H1 (cell line): ENCODE measurements at regions not wholly inside any gene's neighbourhood (a gene's known extent, or its start where the extent isn't known, plus 50 kb on each side); places are given as distances from the start of the nearest gene placed in this dataset.

Experiments
- CTCF ChIA-PET: fragments of 300-600 bp; sonication (Branson Sonifier 250); formaldehyde crosslinking; loops from one replicate; lab custom pipeline; 2021; ENCODE audit not compliant: partially characterized antibody; lab: Charles Lee
- POLR2A ChIA-PET: fragments of 300-600 bp; sonication (Branson Sonifier 250); formaldehyde crosslinking; loops from one replicate; lab custom pipeline; 2021; ENCODE audit warnings: inconsistent platforms; ENCODE audit not compliant: partially characterized antibody; lab: Charles Lee
- DNase-seq, 2 experiments: peaks; one replicate each; pipeline versions ENCODE4 v3.0.0 to v3.0.0-alpha.2; 2010 to 2022; ENCODE audit warnings: low spot score in 2 of 2, low read depth in 1 of 2, mixed read lengths in 1 of 2
- FAIRE-seq: peaks from 2 replicates; lab custom pipeline; 2011; peaks lifted over from hg19 to GRCh38; lab: Jason Lieb, UNC
- H2AFZ ChIP-seq: 2 replicates; pipeline ENCODE4 v1.8.1; 2012; ENCODE audit warnings: low read length, inconsistent platforms
- H2AK5ac ChIP-seq: 2 replicates; pipeline ENCODE4 v1.6.1; 2013; ENCODE audit warnings: low read depth, low read length
- H2BK120ac ChIP-seq: replicated peaks from 2 replicates; pipeline ENCODE3; 2013; ENCODE audit warnings: low read depth, low read length, inconsistent platforms
- H2BK12ac ChIP-seq: 2 replicates; pipeline ENCODE4 v1.6.1; 2013; ENCODE audit warnings: low read depth, low read length
- H2BK15ac ChIP-seq: 2 replicates; pipeline ENCODE4 v1.6.1; 2013; ENCODE audit warnings: low read length
- H2BK20ac ChIP-seq: 2 replicates; pipeline ENCODE4 v1.6.1; 2013; ENCODE audit warnings: low read length
- H2BK5ac ChIP-seq: 2 replicates; pipeline ENCODE4 v1.6.1; 2013; ENCODE audit warnings: low read depth, low read length
- H3K14ac ChIP-seq: 2 replicates; pipeline ENCODE4 v1.6.1; 2013; ENCODE audit warnings: inconsistent platforms; ENCODE audit not compliant: insufficient read length
- H3K18ac ChIP-seq: 2 replicates; pipeline ENCODE4 v1.6.1; 2013; ENCODE audit warnings: low read length; ENCODE audit errors: extremely low read depth
- H3K23ac ChIP-seq: 2 replicates; pipeline ENCODE4 v1.6.1; 2013; ENCODE audit warnings: inconsistent platforms; ENCODE audit not compliant: insufficient read length
- H3K23me2 ChIP-seq: 2 replicates; pipeline ENCODE4 v1.6.1; 2013; ENCODE audit warnings: low read depth, low read length
- H3K27ac ChIP-seq: 2 replicates; pipeline ENCODE4 v1.6.1; 2011; ENCODE audit warnings: low read depth, low read length, inconsistent platforms
- H3K27me3 ChIP-seq, 4 experiments: replicated peaks in 1 of 4; 1 replicate in 1 of 4; 2 replicates in 3 of 4; pipeline versions ENCODE4 v1.6.1 to v1.8.1; 2011 to 2013; ENCODE audit warnings: low read length in 3 of 4, mild to moderate bottlenecking in 3 of 4, inconsistent platforms in 2 of 4, mixed read lengths in 2 of 4, moderate library complexity in 1 of 4; ENCODE audit not compliant: control insufficient read depth in 3 of 4, insufficient read depth in 3 of 4; ENCODE audit errors: extremely low read depth in 1 of 4
- H3K36me3 ChIP-seq, 4 experiments: 2 replicates each; pipeline versions ENCODE4 v1.6.1 to v1.8.1; 2011 to 2013; ENCODE audit warnings: mild to moderate bottlenecking in 4 of 4, low read length in 3 of 4, moderate library complexity in 2 of 4, control low read depth in 1 of 4, inconsistent platforms in 1 of 4; ENCODE audit not compliant: insufficient read depth in 4 of 4, control insufficient read depth in 2 of 4
- H3K4ac ChIP-seq: replicated peaks from 2 replicates; pipeline ENCODE3; 2013; ENCODE audit warnings: low read length, low read depth, mixed read lengths, inconsistent platforms; ENCODE audit not compliant: insufficient read length
- H3K4me1 ChIP-seq, 4 experiments: replicated peaks in 1 of 4; 1 replicate in 1 of 4; 2 replicates in 3 of 4; pipeline versions ENCODE4 v1.6.1 to v1.8.1; 2011 to 2013; ENCODE audit warnings: low read length in 3 of 4, inconsistent platforms in 2 of 4, mixed read lengths in 1 of 4; ENCODE audit not compliant: insufficient read depth in 4 of 4, control insufficient read depth in 3 of 4
- H3K4me2 ChIP-seq, 2 experiments: 2 replicates each; pipeline versions ENCODE4 v1.6.1 to v1.8.1; 2011 to 2013; ENCODE audit warnings: low read depth in 2 of 2, low read length in 2 of 2, control low read depth in 1 of 2, inconsistent platforms in 1 of 2, mild to moderate bottlenecking in 1 of 2; ENCODE audit not compliant: insufficient read depth in 1 of 2
- H3K4me3 ChIP-seq, 4 experiments: fragments of 200-600, 300-600 bp in 1 of 4; sonication (generic), shearing (Covaris generic), sonication (Bioruptor Twin) in 1 of 4; 2 replicates each; pipeline versions ENCODE4 v1.5.1 to v1.8.1; 2011 to 2016; ENCODE audit warnings: low read length in 4 of 4, low read depth in 3 of 4, control low read depth in 2 of 4, inconsistent platforms in 2 of 4, mild to moderate bottlenecking in 2 of 4, mixed read lengths in 1 of 4, moderate library complexity in 1 of 4; ENCODE audit not compliant: insufficient read depth in 2 of 4; ENCODE audit errors: extremely low read depth in 1 of 4
- H3K56ac ChIP-seq: replicated peaks from 2 replicates; pipeline ENCODE3; 2013; ENCODE audit warnings: low read depth, mild to moderate bottlenecking, mixed read lengths, low read length, inconsistent platforms; ENCODE audit not compliant: insufficient read length
- H3K79me1 ChIP-seq: 2 replicates; pipeline ENCODE4 v1.6.1; 2013; ENCODE audit warnings: low read depth, low read length, control low read depth
- H3K79me2 ChIP-seq, 2 experiments: 2 replicates each; pipeline versions ENCODE4 v1.6.1 to v1.8.1; 2012 to 2013; ENCODE audit warnings: low read length in 2 of 2, mild to moderate bottlenecking in 2 of 2, inconsistent platforms in 1 of 2; ENCODE audit not compliant: insufficient read depth in 2 of 2, control insufficient read depth in 1 of 2
- H3K9ac ChIP-seq, 4 experiments: replicated peaks in 1 of 4; 1 replicate in 1 of 4; 2 replicates in 3 of 4; pipeline versions ENCODE4 v1.6.1 to v1.8.1; 2011 to 2013; ENCODE audit warnings: low read depth in 3 of 4, low read length in 3 of 4, control low read depth in 2 of 4, mild to moderate bottlenecking in 2 of 4, moderate library complexity in 2 of 4, inconsistent platforms in 1 of 4; ENCODE audit errors: extremely low read depth in 1 of 4
- H3K9me3 ChIP-seq, 2 experiments: 2 replicates each; pipeline versions ENCODE4 v1.6.1 to v1.8.1; 2012 to 2013; ENCODE audit warnings: mild to moderate bottlenecking in 2 of 2, moderate library complexity in 2 of 2, control low read depth in 1 of 2, inconsistent platforms in 1 of 2, low read depth in 1 of 2, low read length in 1 of 2, mixed read lengths in 1 of 2; ENCODE audit not compliant: insufficient read depth in 2 of 2
- H4K20me1 ChIP-seq, 2 experiments: replicated peaks in 1 of 2; 2 replicates each; pipeline versions ENCODE3 to v1.8.1; 2011 to 2013; ENCODE audit warnings: inconsistent platforms in 2 of 2, low read length in 2 of 2, mild to moderate bottlenecking in 1 of 2; ENCODE audit not compliant: insufficient read depth in 2 of 2, control insufficient read depth in 1 of 2
- H4K5ac ChIP-seq: 2 replicates; pipeline ENCODE4 v1.6.1; 2013; ENCODE audit warnings: low read length, low read depth, mixed read lengths, inconsistent platforms; ENCODE audit not compliant: insufficient read length
- H4K8ac ChIP-seq: 2 replicates; pipeline ENCODE4 v1.8.0; 2013; ENCODE audit warnings: mild to moderate bottlenecking, moderate library complexity, low read length, inconsistent platforms; ENCODE audit not compliant: insufficient read depth; ENCODE audit errors: extremely low read depth
- H4K91ac ChIP-seq: replicated peaks from 2 replicates; pipeline ENCODE3; 2013; ENCODE audit warnings: low read length, mixed read lengths, inconsistent platforms; ENCODE audit not compliant: insufficient read length
- BCL11A ChIP-seq, 2 experiments: IDR thresholded peaks; one replicate each; pipeline ENCODE4 v1.6.1; 2011; ENCODE audit warnings: low read depth in 2 of 2, low read length in 2 of 2, mild to moderate bottlenecking in 2 of 2
- BRCA1 ChIP-seq: IDR thresholded peaks from 2 replicates; pipeline ENCODE4 v1.6.1; 2012; ENCODE audit warnings: low read depth, low read length, improper control_type of control experiment
- CREB1 ChIP-seq: IDR thresholded peaks from 2 replicates; pipeline ENCODE4 v1.6.1; 2012; ENCODE audit warnings: inconsistent platforms
- CTCF ChIP-seq, 3 experiments: IDR thresholded peaks; 1 replicate in 2 of 3; 2 replicates in 1 of 3; pipeline versions ENCODE4 v1.5.1 to v1.6.1; 2011; ENCODE audit warnings: low read length in 3 of 3, mild to moderate bottlenecking in 3 of 3, inconsistent platforms in 2 of 3, low read depth in 1 of 3, moderate library complexity in 1 of 3; ENCODE audit not compliant: insufficient read depth in 1 of 3; ENCODE audit errors: control extremely low read depth in 1 of 3
- EGR1 ChIP-seq: IDR thresholded peaks from 2 replicates; pipeline ENCODE4 v1.6.1; 2011; ENCODE audit warnings: low read depth, low read length, borderline replicate concordance
- EZH2 ChIP-seq: fragments of 200-600 bp; sonication (generic); IDR thresholded peaks from 2 replicates; pipeline ENCODE4 v1.7.1; 2012; ENCODE audit warnings: low read depth, mild to moderate bottlenecking, moderate library complexity, low read length, inconsistent platforms; ENCODE audit not compliant: severe bottlenecking
- HDAC2 ChIP-seq, 2 experiments: fragments of 300-600 bp in 1 of 2; sonication (generic) in 1 of 2; IDR thresholded peaks; 2 replicates each; pipeline ENCODE4 v1.6.1; 2011 to 2012; ENCODE audit warnings: low read depth in 2 of 2, low read length in 2 of 2, mild to moderate bottlenecking in 2 of 2, moderate library complexity in 2 of 2, borderline replicate concordance in 1 of 2, inconsistent platforms in 1 of 2
- JUN ChIP-seq: IDR thresholded peaks from 2 replicates; pipeline ENCODE4 v1.6.1; 2011; ENCODE audit warnings: low read depth, mild to moderate bottlenecking, improper control_type of control experiment, low read length
- JUND ChIP-seq: IDR thresholded peaks from 2 replicates; pipeline ENCODE4 v1.6.1; 2011; ENCODE audit warnings: mild to moderate bottlenecking, improper control_type of control experiment, low read length
- RAD21 ChIP-seq, 2 experiments: IDR thresholded peaks in 1 of 2; conservative IDR thresholded peaks in 1 of 2; 2 replicates each; pipeline ENCODE4 v1.6.1; 2011; ENCODE audit warnings: low read depth in 2 of 2, low read length in 2 of 2, improper control_type of control experiment in 1 of 2, inconsistent platforms in 1 of 2, mild to moderate bottlenecking in 1 of 2, moderate library complexity in 1 of 2
- TAF1 ChIP-seq: IDR thresholded peaks from 2 replicates; pipeline ENCODE4 v1.6.1; 2011; ENCODE audit warnings: mild to moderate bottlenecking, low read depth, low read length
- TAF7 ChIP-seq: optimal IDR thresholded peaks from 2 replicates; pipeline ENCODE3; 2011; ENCODE audit warnings: low read depth, mild to moderate bottlenecking, inconsistent platforms, low read length, moderate library complexity, borderline replicate concordance
- WGBS, 2 experiments: shearing (Covaris generic) in 1 of 2; methylation state at CpG; one replicate each; pipeline versions ENCODE4 v1.1.6 to v1.1.7; 2013 to 2015; ENCODE audit warnings: low lambda C conversion rate in 2 of 2, mixed read lengths in 2 of 2, inconsistent platforms in 1 of 2, low coverage in 1 of 2, missing lambda C conversion rate in 1 of 2; ENCODE audit not compliant: insufficient replicate concordance in 2 of 2, insufficient coverage in 1 of 2, insufficient read length in 1 of 2; ENCODE audit errors: extremely low coverage in 1 of 2, missing lambda C conversion rate in 1 of 2; 5-methylcytosine and 5-hydroxymethylcytosine counted together

GRCh38 chr7:130803127-130803526 is 69.1 kb upstream of the KLF14 start:
- Histone ChIP-seq H2BK15ac (no peak overlapping the region), H2AFZ (no peak overlapping the region), H3K4ac (no peak overlapping the region), H3K4me1 (peaks cover 0 to 2% (median 0%) of the 10 kb centered on the region in 4 experiments; a peak in 2 of 7 replicates), H3K4me3 (no peak overlapping the region), H2BK120ac (no peak overlapping the region), H3K9ac (no peak overlapping the region), H4K8ac (no peak overlapping the region), H2BK20ac (no peak overlapping the region), H3K23ac (no peak overlapping the region), H3K79me1 (no peaks in the 10 kb centered on the region), H3K4me2 (no peak overlapping the region), H3K27me3 (no peaks in the 10 kb centered on the region), H4K5ac (no peak overlapping the region), H3K56ac (no peak overlapping the region), H3K36me3 (no peaks in the 10 kb centered on the region), H3K27ac (no peak overlapping the region), H4K20me1 (no peaks in the 10 kb centered on the region), H3K9me3 (no peaks in the 10 kb centered on the region), H3K18ac (no peak overlapping the region), H3K23me2 (no peaks in the 10 kb centered on the region), H4K91ac (no peak overlapping the region), H3K79me2 (no peaks in the 10 kb centered on the region), H2BK5ac (no peak overlapping the region), H3K14ac (no peak overlapping the region), H2AK5ac (no peak overlapping the region), H2BK12ac (no peak overlapping the region)
- DNase-seq (no peak), FAIRE-seq (no peak)
- CTCF ChIA-PET: interaction anchor here (1.5 kb wide), 1 partner anchor 11 kb away, joined by 5 read pairs; no protein-coding TSS in a partner anchor
- 86% methylated on average over 3 of the region's 3 CpGs; no CpG with 5 or more reads in 1 of the 2 experiments for WGBS, 2 experiments
- POLR2A ChIA-PET: no interaction called here
- TF ChIP-seq CTCF (IDR thresholded peaks at IDR 0.05; ENCODE audit: control extremely low read depth in 1 of 3, insufficient read depth in 1 of 3, low read depth in 1 of 3, low read length in 3 of 3) (no peak), EZH2 (no peak), BRCA1 (no peak), TAF1 (no peak), EGR1 (no peak), RAD21 (IDR thresholded peaks at IDR 0.05 in 1 of 2, conservative IDR thresholded peaks at IDR 0.05 in 1 of 2; ENCODE audit: low read depth in 2 of 2, low read length in 2 of 2) (no peak), JUND (no peak), JUN (no peak), CREB1 (no peak), TAF7 (no peak), HDAC2 (IDR thresholded peaks at IDR 0.05; ENCODE audit: borderline replicate concordance in 1 of 2, low read depth in 2 of 2, low read length in 2 of 2) (no peak), BCL11A (IDR thresholded peaks at IDR 0.05; ENCODE audit: low read depth in 2 of 2, low read length in 2 of 2) (no peak)
